SK-N-MC (cell line): ENCODE measurements at regions not wholly inside any gene's neighbourhood (a gene's known extent, or its start where the extent isn't known, plus 50 kb on each side); places are given as distances from the start of the nearest gene placed in this dataset.

Source experiments
- EZH2 ChIP-seq: fragments of 200-600 bp; sonication (generic); IDR thresholded peaks from one replicate; pipeline ENCODE4 v1.6.1; 2017; ENCODE audit warnings: antibody characterized with exemption
- POLR2AphosphoS5 ChIP-seq: IDR thresholded peaks from 2 replicates; pipeline ENCODE4 v1.6.1; 2012; ENCODE audit warnings: mild to moderate bottlenecking, low read depth, low read length, borderline replicate concordance

GRCh38 chr15:46450112-46450809 lies 815.4 kb downstream of the SQOR start:
- TF ChIP-seq EZH2: no peak
- TF ChIP-seq POLR2AphosphoS5: no peak
